ENCODE measurements at regions not wholly inside any gene's neighbourhood (a gene's known extent, or its start where the extent isn't known, plus 50 kb on each side); places are given as distances from the start of the nearest gene placed in this dataset.

DNA sequence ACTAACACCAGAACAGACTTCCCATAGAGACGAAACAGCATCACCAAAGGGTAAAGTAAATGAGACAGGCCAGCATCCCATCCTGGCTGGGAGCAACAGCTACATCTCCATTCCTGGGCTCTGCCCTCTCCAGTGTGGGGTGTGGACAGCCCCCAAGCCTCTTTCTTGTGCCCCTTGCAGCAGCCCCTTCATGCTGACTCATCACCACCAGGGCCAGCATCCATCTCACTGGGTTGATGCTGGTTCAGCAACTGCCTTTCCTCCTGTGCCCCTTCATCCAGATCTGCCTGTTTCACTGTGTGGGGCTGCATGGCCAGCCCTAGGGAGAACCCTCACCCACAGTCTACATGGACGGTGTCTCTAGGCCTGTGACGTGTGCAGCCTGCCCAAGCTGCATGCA lies 569.1 kb upstream of the TBX3 start:
- no peak overlapping the region for H3K27ac ChIP-seq
- H3K4me3 ChIP-seq, result no peak overlapping the region
- no peaks in the 10 kb centered on the region for H3K4me1 ChIP-seq
- no peaks in the 10 kb centered on the region for H4K20me1 ChIP-seq
- no peak for TF ChIP-seq Cebpa-rat (IDR thresholded peaks at IDR 0.05)
- no peaks in the 10 kb centered on the region for H3K36me3 ChIP-seq
- peaks cover 0 to 7% (median 0%) of the 10 kb centered on the region in 11 experiments; a peak in 3 of 22 replicates for H3K9me3 ChIP-seq (replicated peaks in 1 of 11)
- no peak overlapping the region for H3K9ac ChIP-seq
- H3K27me3 ChIP-seq, result no peaks in the 10 kb centered on the region
- H3K4me2 ChIP-seq, result no peak overlapping the region

DNA sequence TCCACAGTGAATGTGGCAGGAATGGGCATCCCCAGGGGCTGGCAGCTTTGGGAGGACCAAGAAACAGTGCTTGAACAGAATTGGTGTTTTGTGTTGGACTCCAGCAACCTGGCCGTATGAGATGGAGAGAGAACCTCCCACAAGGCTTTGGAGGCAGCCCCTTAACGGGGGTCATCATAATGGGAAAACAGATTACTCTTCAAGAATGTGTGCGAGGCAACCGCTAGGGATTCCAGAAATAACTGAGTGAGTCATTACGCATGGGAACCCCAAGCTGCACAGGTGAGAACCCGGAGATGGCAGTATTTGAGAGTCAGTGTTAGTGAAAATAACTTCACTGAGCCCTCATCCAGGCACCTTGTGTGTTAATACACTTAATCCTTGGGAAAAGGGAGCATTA lies 567.8 kb upstream of the TBX3 start:
- peaks cover 0 to 7% (median 0%) of the 10 kb centered on the region in 11 experiments; a peak in 3 of 22 replicates for H3K9me3 ChIP-seq (replicated peaks in 1 of 11)

DNA sequence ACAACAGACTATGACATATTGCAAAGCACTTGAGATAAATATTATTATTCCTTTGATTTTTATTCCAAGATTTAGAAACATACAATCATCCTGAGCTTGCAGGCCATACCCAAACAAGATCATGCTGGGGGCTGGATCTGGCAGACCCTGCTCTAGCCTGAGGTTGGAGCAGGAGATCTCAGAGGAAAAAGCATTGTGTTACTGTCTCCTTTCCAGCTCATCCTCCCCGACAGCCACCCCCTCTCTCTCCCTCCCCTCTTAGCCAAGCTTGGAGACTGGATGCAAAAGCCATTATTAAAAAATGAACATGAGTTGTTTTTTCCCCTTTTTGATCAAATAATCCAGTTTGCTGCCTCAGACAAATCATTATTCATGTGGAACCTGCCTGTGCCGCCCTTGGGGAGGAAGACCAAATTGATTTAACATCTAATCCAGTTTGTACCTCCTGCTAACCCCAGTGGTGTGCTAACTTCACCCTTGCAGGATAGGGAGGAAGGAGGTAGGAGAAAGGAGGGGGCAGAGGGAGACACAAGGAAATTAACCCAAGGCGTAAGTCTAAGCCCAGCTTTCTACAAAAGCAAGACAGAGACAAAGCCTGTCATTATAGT lies 565.8 kb upstream of the TBX3 start:
- TF ChIP-seq Cebpa-rat (IDR thresholded peaks at IDR 0.05), result no peak
- Histone ChIP-seq H3K9me3 (replicated peaks in 1 of 11) (peaks cover 0 to 7% (median 0%) of the 10 kb centered on the region in 11 experiments; a peak in 3 of 22 replicates), H3K9ac (no peak overlapping the region), H3K36me3 (no peaks in the 10 kb centered on the region), H4K20me1 (no peaks in the 10 kb centered on the region), H3K4me3 (no peak overlapping the region), H3K4me2 (no peak overlapping the region), H3K27ac (no peak overlapping the region), H3K27me3 (no peaks in the 10 kb centered on the region), H3K4me1 (no peaks in the 10 kb centered on the region)

More for the DNA sequence above, 567.8 kb upstream of the TBX3 start:
- no peak for TF ChIP-seq Cebpa-rat (IDR thresholded peaks at IDR 0.05)
- no peaks in the 10 kb centered on the region for H4K20me1 ChIP-seq
- H3K27me3 ChIP-seq, result no peaks in the 10 kb centered on the region
- H3K9ac ChIP-seq, result no peak overlapping the region
- H3K4me1 ChIP-seq, result no peaks in the 10 kb centered on the region
- H3K36me3 ChIP-seq, result no peaks in the 10 kb centered on the region
- no peak overlapping the region for H3K4me2 ChIP-seq
- H3K27ac ChIP-seq, result no peak overlapping the region
- H3K4me3 ChIP-seq, result no peak overlapping the region

DNA sequence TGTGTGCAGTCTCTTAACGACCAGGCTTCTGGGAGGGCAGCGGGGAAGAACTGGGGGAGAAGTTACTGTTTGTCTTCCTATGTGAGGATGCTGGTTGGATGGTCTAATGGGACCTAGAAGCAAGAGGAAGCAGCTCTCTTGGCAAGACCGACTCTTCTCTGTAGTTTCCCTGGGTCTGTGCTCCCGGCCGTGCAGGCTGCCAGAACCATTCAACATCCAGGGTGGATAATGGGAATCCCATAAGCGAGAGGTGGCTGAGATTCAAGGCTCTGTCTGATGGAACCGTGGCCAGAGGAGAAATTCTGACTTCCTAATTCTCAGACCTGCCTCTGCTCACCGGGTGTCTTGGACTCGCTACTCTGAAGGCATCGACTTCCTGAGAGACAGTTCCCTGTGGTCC lies 561.0 kb upstream of the TBX3 start:
- no peak overlapping the region for H3K27ac ChIP-seq
- no peaks in the 10 kb centered on the region for H4K20me1 ChIP-seq
- no peak overlapping the region for H3K9ac ChIP-seq
- no peaks in the 10 kb centered on the region for H3K36me3 ChIP-seq
- no peaks in the 10 kb centered on the region for H3K27me3 ChIP-seq
- TF ChIP-seq Cebpa-rat (IDR thresholded peaks at IDR 0.05), result no peak
- no peaks in the 10 kb centered on the region; a peak in 1 of 22 replicates for H3K9me3 ChIP-seq (replicated peaks in 1 of 11)
- no peak overlapping the region for H3K4me3 ChIP-seq
- H3K4me1 ChIP-seq, result no peaks in the 10 kb centered on the region
- H3K4me2 ChIP-seq, result no peak overlapping the region

DNA sequence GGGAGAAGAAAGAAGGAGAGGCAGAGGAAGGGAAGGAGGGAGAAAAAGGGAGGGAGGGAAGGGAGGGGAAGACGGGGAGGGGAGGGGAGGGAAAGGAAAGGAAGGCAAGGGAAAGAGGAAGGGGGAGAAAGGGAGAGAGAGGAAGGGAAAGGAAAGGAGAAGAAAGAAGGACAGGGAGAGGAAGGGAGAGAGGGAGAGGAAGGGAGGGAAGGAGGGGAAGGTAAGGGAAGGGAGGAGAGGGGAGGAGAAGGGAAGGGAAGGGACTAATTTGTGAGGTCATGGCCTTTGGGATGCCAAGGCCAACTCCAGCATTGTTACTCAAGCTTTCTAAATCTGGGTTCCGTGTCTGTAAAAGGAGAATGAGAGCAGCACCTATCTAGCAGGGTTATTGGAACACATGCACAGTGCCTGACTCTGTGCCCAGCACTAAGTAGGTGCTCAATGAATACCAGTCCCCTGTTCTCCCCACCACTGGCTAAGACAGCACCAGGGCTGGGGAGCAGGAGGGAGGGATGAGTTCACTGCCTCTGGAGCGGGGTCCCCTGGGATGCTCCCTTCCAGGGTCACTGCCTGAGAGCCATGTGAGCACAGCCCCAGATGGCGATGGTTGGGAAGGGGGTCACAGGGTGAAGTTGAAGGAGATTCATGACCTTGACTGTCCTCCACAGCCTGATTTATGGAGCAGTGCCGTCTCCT lies 560.1 kb upstream of the TBX3 start:
- Histone ChIP-seq H3K36me3 (no peaks in the 10 kb centered on the region), H3K9me3 (replicated peaks in 1 of 11) (no peaks in the 10 kb centered on the region; a peak in 1 of 22 replicates), H3K4me1 (no peaks in the 10 kb centered on the region), H3K27me3 (no peaks in the 10 kb centered on the region), H3K9ac (no peak overlapping the region), H3K4me3 (no peak overlapping the region), H4K20me1 (no peaks in the 10 kb centered on the region), H3K27ac (no peak overlapping the region), H3K4me2 (no peak overlapping the region)
- no peak for TF ChIP-seq Cebpa-rat (IDR thresholded peaks at IDR 0.05)

DNA sequence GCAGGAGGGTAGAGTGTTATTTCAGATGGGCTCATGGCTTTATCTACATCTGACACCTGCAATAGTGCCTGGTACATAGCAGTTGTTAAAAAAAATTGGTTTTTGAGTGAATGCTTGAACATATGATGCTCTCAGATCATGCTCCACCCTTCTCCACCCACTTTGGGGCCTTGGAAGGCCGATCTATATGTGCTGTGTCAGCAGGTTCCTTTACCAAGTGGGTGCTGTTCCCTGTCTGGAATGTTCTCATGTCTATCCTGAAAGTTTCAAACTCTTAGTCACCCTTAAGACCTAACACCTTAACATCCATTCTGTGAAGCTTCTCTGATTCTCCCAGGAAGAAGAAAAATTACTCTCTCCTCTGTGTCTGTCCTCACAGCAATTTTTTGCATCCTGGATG lies 556.3 kb upstream of the TBX3 start:
- TF ChIP-seq Cebpa-rat (IDR thresholded peaks at IDR 0.05), result no peak
- H3K9me3 ChIP-seq (replicated peaks in 1 of 11), result no peaks in the 10 kb centered on the region

DNA sequence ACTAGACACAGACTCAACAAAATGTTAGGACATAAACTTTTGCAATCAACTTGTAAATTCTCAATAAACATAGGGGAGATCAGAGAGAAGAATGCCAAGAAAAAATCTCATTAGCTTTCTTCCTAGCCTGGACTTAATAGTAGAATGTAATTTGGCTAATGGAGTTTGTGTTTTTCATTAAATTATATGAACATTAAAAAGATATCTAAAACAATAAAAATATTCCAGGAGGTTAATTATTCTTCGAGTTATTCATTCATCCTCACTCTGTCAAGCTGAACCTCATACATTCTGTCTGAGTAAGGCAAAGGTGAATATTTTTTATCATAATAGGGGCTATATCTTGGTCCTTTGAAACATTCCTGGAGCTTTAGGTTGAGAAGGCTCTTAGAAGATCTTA lies 551.9 kb upstream of the TBX3 start:
- Histone ChIP-seq H3K4me2 (no peak overlapping the region), H3K36me3 (no peaks in the 10 kb centered on the region), H3K27ac (no peak overlapping the region), H3K27me3 (no peaks in the 10 kb centered on the region), H4K20me1 (no peaks in the 10 kb centered on the region), H3K9ac (no peak overlapping the region), H3K4me3 (no peak overlapping the region), H3K9me3 (replicated peaks in 1 of 11) (no peaks in the 10 kb centered on the region), H3K4me1 (no peaks in the 10 kb centered on the region)
- TF ChIP-seq Cebpa-rat (IDR thresholded peaks at IDR 0.05), result no peak

More for the DNA sequence above, 556.3 kb upstream of the TBX3 start:
- no peak overlapping the region for H3K9ac ChIP-seq
- no peaks in the 10 kb centered on the region for H3K4me1 ChIP-seq
- H3K4me3 ChIP-seq, result no peak overlapping the region
- H3K27me3 ChIP-seq, result no peaks in the 10 kb centered on the region
- no peaks in the 10 kb centered on the region for H3K36me3 ChIP-seq
- H4K20me1 ChIP-seq, result no peaks in the 10 kb centered on the region
- H3K27ac ChIP-seq, result no peak overlapping the region
- no peak overlapping the region for H3K4me2 ChIP-seq

DNA sequence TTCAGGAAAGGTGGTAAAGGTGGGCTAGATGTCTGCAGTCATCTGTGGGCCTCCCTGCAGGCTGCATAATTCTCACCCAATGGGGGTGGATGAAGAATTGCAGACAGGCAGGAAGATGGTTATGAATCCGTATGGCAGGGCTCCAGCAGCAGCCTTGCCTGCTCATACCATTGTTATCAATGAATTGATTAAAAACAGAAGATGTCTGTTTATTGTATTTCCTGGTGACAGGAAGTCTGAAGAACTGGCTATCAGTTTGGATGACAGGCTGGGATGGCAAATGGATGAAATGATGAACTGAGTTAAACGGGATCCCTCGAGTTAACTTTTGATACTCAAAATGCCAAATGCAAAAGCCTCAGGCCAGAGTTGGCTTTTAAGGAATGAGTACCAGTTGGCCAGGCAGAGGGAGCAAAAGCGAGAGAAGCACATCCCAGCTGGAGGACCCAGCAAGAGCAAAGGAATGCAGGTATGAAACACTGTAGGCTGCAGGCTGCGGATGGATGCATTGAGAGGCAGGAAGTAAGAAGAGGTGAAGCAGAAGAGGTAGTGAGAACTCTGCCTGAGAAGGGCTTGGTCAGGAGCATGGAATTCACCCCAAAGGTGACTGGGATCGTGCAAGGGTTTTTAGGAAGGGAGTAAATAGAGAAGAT lies 550.0 kb upstream of the TBX3 start:
- no peak overlapping the region for H3K9ac ChIP-seq
- no peak overlapping the region for H3K4me3 ChIP-seq
- no peak overlapping the region for H3K27ac ChIP-seq
- H3K4me1 ChIP-seq, result no peaks in the 10 kb centered on the region
- no peak overlapping the region for H3K4me2 ChIP-seq
- no peaks in the 10 kb centered on the region for H3K9me3 ChIP-seq (replicated peaks in 1 of 11)
- H3K27me3 ChIP-seq, result no peaks in the 10 kb centered on the region
- no peaks in the 10 kb centered on the region for H3K36me3 ChIP-seq
- no peak for TF ChIP-seq Cebpa-rat (IDR thresholded peaks at IDR 0.05)
- no peaks in the 10 kb centered on the region for H4K20me1 ChIP-seq

DNA sequence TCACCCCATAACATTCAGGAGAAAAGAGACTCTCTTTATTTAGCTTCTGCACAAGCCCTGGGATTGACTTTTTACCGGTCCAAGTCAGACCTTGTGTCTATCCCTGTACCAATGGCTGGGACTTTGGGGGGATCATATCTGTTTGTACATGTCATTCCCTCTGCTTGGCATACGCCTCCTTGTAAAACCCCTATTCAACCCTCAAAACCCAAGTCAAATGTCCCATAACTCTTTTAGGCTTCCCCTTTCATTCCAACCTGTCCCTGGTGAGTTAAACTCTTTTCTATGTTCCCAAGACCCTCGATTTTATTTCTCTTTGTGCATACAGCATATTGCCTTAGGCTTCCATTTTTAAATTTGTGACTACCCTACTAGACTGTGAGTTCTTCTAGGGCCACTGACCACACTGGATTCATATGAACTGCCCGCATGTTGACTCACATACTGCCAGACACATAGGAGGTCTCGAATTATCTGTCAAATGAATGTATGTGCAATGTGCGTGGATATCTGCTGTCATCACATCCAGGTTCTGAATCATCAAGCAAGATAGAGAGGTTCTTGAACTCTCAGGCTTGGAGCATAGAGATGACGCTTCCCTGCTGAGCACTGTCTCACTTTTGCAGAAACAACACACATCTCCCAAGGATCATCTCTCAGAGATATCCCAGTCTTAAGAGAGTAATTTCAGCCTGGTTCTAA lies 548.6 kb upstream of the TBX3 start:
- peaks cover 0 to 6% (median 0%) of the 10 kb centered on the region in 10 experiments; a peak in 6 of 20 replicates for H3K4me1 ChIP-seq
- no peaks in the 10 kb centered on the region for H3K9me3 ChIP-seq (replicated peaks in 1 of 11)
- no peak overlapping the region for H3K4me2 ChIP-seq

More for the DNA sequence above, 548.6 kb upstream of the TBX3 start:
- Histone ChIP-seq H3K36me3 (no peaks in the 10 kb centered on the region), H3K27ac (no peak overlapping the region), H4K20me1 (no peaks in the 10 kb centered on the region), H3K9ac (no peak overlapping the region), H3K27me3 (no peaks in the 10 kb centered on the region), H3K4me3 (no peak overlapping the region)
- TF ChIP-seq Cebpa-rat (IDR thresholded peaks at IDR 0.05), result no peak

Data from BLaER1 treated with 17β-estradiol and CSF1 and Interleukin-3, amounts not matched to agents 10 nM and 100 nM (cell line).